Esophagus muscularis mucosa (tissue), 4 donors: ENCODE measurements at regions not wholly inside any gene's neighbourhood (a gene's known extent, or its start where the extent isn't known, plus 50 kb on each side); places are given as distances from the start of the nearest gene placed in this dataset.

Experiments used
- DNase-seq: peaks from one replicate; pipeline ENCODE4 v3.0.0-alpha.2; 2017; ENCODE audit errors: extremely low spot score
- H3K27ac ChIP-seq, 4 donors: fragments of 200-600 bp; sonication (generic); replicated peaks in 1 of 4; 1 replicate in 3 of 4; 2 replicates in 1 of 4; pipeline ENCODE4 v1.5.1; 2016 to 2019; ENCODE audit warnings: mild to moderate bottlenecking in 1 of 4
- H3K27me3 ChIP-seq, 4 donors: fragments of 200-600 bp; sonication (generic); one replicate each; pipeline versions ENCODE4 v1.5.1 to v1.6.0; 2016 to 2019
- H3K36me3 ChIP-seq, 4 donors: fragments of 200-600 bp; sonication (generic); one replicate each; pipeline ENCODE4 v1.5.1; 2016 to 2019
- H3K4me1 ChIP-seq, 4 donors: fragments of 200-600 bp; sonication (generic); one replicate each; pipeline ENCODE4 v1.5.1; 2016 to 2019
- H3K4me3 ChIP-seq, 4 donors: fragments of 200-600 bp; sonication (generic); 1 replicate in 2 of 4; 2 replicates in 2 of 4; pipeline ENCODE4 v1.5.1; 2016 to 2019; ENCODE audit warnings: mild to moderate bottlenecking in 4 of 4, moderate library complexity in 1 of 4
- H3K9me3 ChIP-seq, 4 donors: fragments of 200-600 bp; sonication (generic); 1 replicate in 3 of 4; 2 replicates in 1 of 4; pipeline ENCODE4 v1.5.1; 2016 to 2019
- EP300 ChIP-seq: sonication (generic); formaldehyde crosslinking; IDR thresholded peaks from one replicate; pipeline ENCODE4 v1.6.1; 2017; ENCODE audit warnings: antibody characterized with exemption
- POLR2A ChIP-seq: fragments of 450-650 bp; IDR thresholded peaks from one replicate; pipeline ENCODE4 v1.6.1; 2017; ENCODE audit warnings: antibody characterized with exemption, moderate library complexity, mild to moderate bottlenecking, low read depth
- POLR2AphosphoS5 ChIP-seq, 2 donors: sonication (generic); formaldehyde crosslinking; IDR thresholded peaks; one replicate each; pipeline ENCODE4 v1.6.1; 2017; ENCODE audit warnings: antibody characterized with exemption in 2 of 2
- WGBS: methylation state at CpG from one replicate; pipeline ENCODE4 v1.1.5; 2018; 5-methylcytosine and 5-hydroxymethylcytosine counted together
- intact Hi-C: fragments of 100-400 bp; cut with DNase I; formaldehyde crosslinking; loops from one replicate; pipeline ENCODE4 v1.15.1; 2023
- TF ChIP-seq, protein P1 (sequence below), 3 experiments: fragments of 200-600 bp in 2 of 3; fragments of 450-650 bp in 1 of 3; sonication (generic) in 2 of 3; IDR thresholded peaks; one replicate each; pipeline ENCODE4 v1.5.1; 2017 to 2019; ENCODE audit warnings: antibody characterized with exemption in 3 of 3, mild to moderate bottlenecking in 2 of 3, moderate library complexity in 1 of 3

DNA sequence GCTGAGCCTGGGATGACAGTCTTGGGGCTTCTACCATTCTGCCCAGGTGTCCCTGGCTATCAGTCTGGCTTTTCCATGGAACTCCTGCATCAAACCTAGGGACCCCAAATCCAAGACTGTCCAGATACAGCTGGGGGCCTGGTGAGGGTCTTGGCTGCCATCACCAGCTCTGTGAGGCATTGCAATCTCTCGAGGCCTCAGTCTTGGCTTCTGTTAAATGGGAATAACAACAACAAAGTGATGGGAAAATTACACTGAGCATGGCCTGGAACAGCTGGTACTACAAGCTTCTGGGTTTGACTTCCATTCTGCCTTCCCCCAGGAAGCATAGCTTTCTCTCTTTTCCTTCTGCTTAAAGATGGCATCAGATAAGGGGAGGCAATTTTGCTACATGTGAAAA lies 50.0 kb upstream of the LCTL start:
- Histone ChIP-seq H3K36me3 (no peaks in the 10 kb centered on the region), H3K27me3 (peaks cover 0 to 2% (median 0%) of the 10 kb centered on the region in 4 donors), H3K4me3 (no peak overlapping the region), H3K9me3 (no peaks in the 10 kb centered on the region), H3K4me1 (peaks cover 36 to 52% (median 42%) of the 10 kb centered on the region in 4 donors), H3K27ac (no peak overlapping the region)
- no peak for DNase-seq
- intact Hi-C loops = loop anchor here (5.0 kb wide), 2 partner anchors 156 to 236 kb away; no protein-coding TSS in a partner anchor
- WGBS = 92% methylated on average over 1 of the region's 1 CpG
- TF ChIP-seq, protein P1, sequence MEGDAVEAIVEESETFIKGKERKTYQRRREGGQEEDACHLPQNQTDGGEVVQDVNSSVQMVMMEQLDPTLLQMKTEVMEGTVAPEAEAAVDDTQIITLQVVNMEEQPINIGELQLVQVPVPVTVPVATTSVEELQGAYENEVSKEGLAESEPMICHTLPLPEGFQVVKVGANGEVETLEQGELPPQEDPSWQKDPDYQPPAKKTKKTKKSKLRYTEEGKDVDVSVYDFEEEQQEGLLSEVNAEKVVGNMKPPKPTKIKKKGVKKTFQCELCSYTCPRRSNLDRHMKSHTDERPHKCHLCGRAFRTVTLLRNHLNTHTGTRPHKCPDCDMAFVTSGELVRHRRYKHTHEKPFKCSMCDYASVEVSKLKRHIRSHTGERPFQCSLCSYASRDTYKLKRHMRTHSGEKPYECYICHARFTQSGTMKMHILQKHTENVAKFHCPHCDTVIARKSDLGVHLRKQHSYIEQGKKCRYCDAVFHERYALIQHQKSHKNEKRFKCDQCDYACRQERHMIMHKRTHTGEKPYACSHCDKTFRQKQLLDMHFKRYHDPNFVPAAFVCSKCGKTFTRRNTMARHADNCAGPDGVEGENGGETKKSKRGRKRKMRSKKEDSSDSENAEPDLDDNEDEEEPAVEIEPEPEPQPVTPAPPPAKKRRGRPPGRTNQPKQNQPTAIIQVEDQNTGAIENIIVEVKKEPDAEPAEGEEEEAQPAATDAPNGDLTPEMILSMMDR (IDR thresholded peaks at IDR 0.05) = no peak
- TF ChIP-seq POLR2A (no peak), EP300 (no peak), POLR2AphosphoS5 (IDR thresholded peaks at IDR 0.05) (no peak)

DNA sequence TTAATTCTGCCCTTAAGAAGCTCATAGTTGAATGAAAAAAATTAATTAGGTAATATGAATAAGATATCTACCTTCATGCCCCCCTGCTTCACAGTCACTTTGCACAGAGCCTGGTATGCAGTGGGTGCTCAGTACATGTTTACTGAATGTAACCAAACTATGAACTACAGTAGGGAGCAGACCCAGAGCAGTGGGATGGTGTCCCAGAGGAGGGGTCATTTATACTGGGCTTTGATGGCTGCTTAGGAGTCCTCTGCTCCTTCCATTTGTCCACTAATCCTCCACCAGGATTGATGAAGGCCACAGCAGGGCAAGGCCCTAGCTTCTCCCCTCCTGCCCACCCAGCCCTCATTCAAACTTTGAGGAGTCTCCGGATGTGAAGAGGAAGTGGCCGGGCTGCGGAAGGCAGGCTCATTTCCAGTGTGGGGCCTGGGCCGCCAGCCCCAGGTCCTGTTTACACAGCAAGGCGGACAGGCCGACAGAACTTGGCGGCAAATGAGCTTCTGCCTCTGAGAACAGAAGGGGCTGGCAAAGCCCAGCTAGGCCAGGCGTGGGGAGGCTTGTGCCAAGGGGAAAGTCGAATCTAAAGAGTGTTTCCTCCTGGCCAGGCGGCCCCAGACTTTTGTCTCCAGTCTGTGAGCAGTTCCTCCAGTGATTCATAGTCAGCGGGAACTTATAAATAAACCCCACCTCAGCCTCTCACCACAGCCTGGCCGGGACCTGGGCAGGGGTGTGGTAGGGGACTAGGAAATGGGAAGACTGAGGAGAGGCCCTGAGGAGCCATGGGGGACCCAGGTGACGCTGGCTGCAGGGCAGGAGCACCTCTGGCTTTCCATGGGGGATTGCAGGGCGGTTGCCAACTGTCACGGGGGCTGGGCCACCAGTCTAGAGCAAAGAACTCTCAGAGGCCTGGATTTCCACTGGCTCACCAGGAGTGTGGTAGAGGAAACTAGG lies 51.6 kb upstream of the LCTL start:
- intact Hi-C loops = loop anchor here (2.0 to 5.0 kb wide), 3 partner anchors 81 to 235 kb away; no protein-coding TSS in a partner anchor
- Histone ChIP-seq H3K4me1 (peaks cover 50 to 61% (median 57%) of the 10 kb centered on the region in 4 donors), H3K4me3 (no peak overlapping the region), H3K27me3 (peaks cover 0 to 17% (median 2%) of the 10 kb centered on the region in 4 donors), H3K9me3 (no peaks in the 10 kb centered on the region), H3K36me3 (no peaks in the 10 kb centered on the region), H3K27ac (peak overlapping the region; percentile 67 to 81 (median 74))
- TF ChIP-seq POLR2A (no peak), EP300 (no peak), POLR2AphosphoS5 (IDR thresholded peaks at IDR 0.05) (peak; percentile 45 to 60)
- DNase-seq = no peak
- 33% methylated on average over 15 of the region's 15 CpGs for WGBS

GRCh38 chr15:66619152-66619903 lies 53.5 kb upstream of the LCTL start:
- Histone ChIP-seq H3K4me1 (peaks cover 53 to 56% (median 55%) of the 10 kb centered on the region in 4 donors), H3K36me3 (no peaks in the 10 kb centered on the region), H3K27me3 (peaks cover 0 to 17% (median 2%) of the 10 kb centered on the region in 4 donors), H3K9me3 (no peaks in the 10 kb centered on the region), H3K27ac (peak overlapping the region in 2 of 4 donors; percentile 30 to 67), H3K4me3 (no peak overlapping the region)
- intact Hi-C loops = loop anchor here (2.0 to 5.0 kb wide), 3 partner anchors 79 to 233 kb away; no protein-coding TSS in a partner anchor
- no peak for DNase-seq
- 46% methylated on average over 17 of the region's 17 CpGs for WGBS
- TF ChIP-seq POLR2AphosphoS5 (IDR thresholded peaks at IDR 0.05) = no peak
- TF ChIP-seq, protein P1 (IDR thresholded peaks at IDR 0.05) = peak; percentile 90 to 98 (median 90)
- no peak for TF ChIP-seq POLR2A

GRCh38 chr15:66620341-66620740 lies 54.5 kb upstream of the LCTL start:
- 96% methylated on average over 3 of the region's 3 CpGs for WGBS
- DNase-seq = no peak
- intact Hi-C loops = no loop called here
- H3K27ac ChIP-seq = no peak overlapping the region
- H3K4me1 ChIP-seq = peaks cover 46 to 54% (median 52%) of the 10 kb centered on the region in 4 donors
- TF ChIP-seq EP300 = no peak
- no peaks in the 10 kb centered on the region for H3K36me3 ChIP-seq
- peaks cover 0 to 17% (median 2%) of the 10 kb centered on the region in 4 donors for H3K27me3 ChIP-seq
- no peaks in the 10 kb centered on the region for H3K9me3 ChIP-seq
- no peak overlapping the region for H3K4me3 ChIP-seq

GRCh38 chr15:66620744-66621344 lies 55.0 kb upstream of the LCTL start:
- Histone ChIP-seq H3K27me3 (peaks cover 0 to 17% (median 2%) of the 10 kb centered on the region in 4 donors), H3K4me3 (no peak overlapping the region), H3K27ac (no peak overlapping the region), H3K9me3 (no peaks in the 10 kb centered on the region), H3K4me1 (peaks cover 46 to 54% (median 52%) of the 10 kb centered on the region in 4 donors), H3K36me3 (no peaks in the 10 kb centered on the region)
- DNase-seq = no peak
- TF ChIP-seq POLR2AphosphoS5 (IDR thresholded peaks at IDR 0.05) (no peak), POLR2A (no peak), EP300 (no peak)
- TF ChIP-seq, protein P1 (IDR thresholded peaks at IDR 0.05) = no peak
- intact Hi-C loops = no loop called here
- WGBS = 90% methylated on average over 5 of the region's 6 CpGs
